ENCODE measurements at regions not wholly inside any gene's neighbourhood (a gene's known extent, or its start where the extent isn't known, plus 50 kb on each side); places are given as distances from the start of the nearest gene placed in this dataset.

GRCh38 chr3:148175214-148175613, 522.5 kb upstream of the AGTR1 start:
- no peaks in the 10 kb centered on the region for H3K36me3 ChIP-seq (ENCODE audit: control insufficient read depth, insufficient read depth, low read length)
- ChIA-PET CTCF (no interaction called here), POLR2A (no interaction called here)
- no peak overlapping the region for H3K27ac ChIP-seq (ENCODE audit: low read length)
- no peaks in the 10 kb centered on the region for H3K4me1 ChIP-seq (ENCODE audit: control insufficient read depth, insufficient read depth, low read length)
- no TSS peak for BruUV-seq (replicated peaks)
- H3K9me3 ChIP-seq (ENCODE audit: control insufficient read depth, insufficient read depth, low read depth, low read length), result peaks cover 4% of the 10 kb centered on the region; the same call in 1 of the 2 replicates
- in situ Hi-C loops (cut with HindIII; ENCODE audit: low pct_unique_long_range_greater_than_20kb, low sequenced_read_pairs), result no loop called here
- ATAC-seq (no peak), DNase-seq (ENCODE audit: low read depth, low spot score) (no peak)
- no peak overlapping the region for H3K4me3 ChIP-seq (ENCODE audit: low read depth in 2 of 2, low read length in 2 of 2)
- no peaks in the 10 kb centered on the region for H3K27me3 ChIP-seq (ENCODE audit: control insufficient read depth, insufficient read depth, low read length)
- intact Hi-C loops (cut with micrococcal nuclease; ENCODE audit: unreplicated experiment), result no loop called here
- TF ChIP-seq CTCF (IDR thresholded peaks at IDR 0.05) (no peak), SIN3A (IDR thresholded peaks at IDR 0.05; ENCODE audit: borderline replicate concordance, insufficient read depth, low read depth, low read length) (no peak), POLR2AphosphoS5 (IDR thresholded peaks at IDR 0.05; ENCODE audit: low read depth, low read length) (no peak), TCF7L2 (IDR thresholded peaks at IDR 0.05; ENCODE audit: low read depth, low read length) (no peak), REST (IDR thresholded peaks at IDR 0.05; ENCODE audit: insufficient read depth in 1 of 2, low read depth in 2 of 2, low read length in 1 of 2) (no peak)

- ChIA-PET POLR2A (no interaction called here), CTCF (no interaction called here)
- Histone ChIP-seq H3K27ac (ENCODE audit: low read length) (no peak overlapping the region), H3K36me3 (ENCODE audit: control insufficient read depth, insufficient read depth, low read length) (no peaks in the 10 kb centered on the region), H3K4me1 (ENCODE audit: control insufficient read depth, insufficient read depth, low read length) (no peaks in the 10 kb centered on the region), H3K4me3 (ENCODE audit: low read depth in 2 of 2, low read length in 2 of 2) (no peak overlapping the region), H3K9me3 (ENCODE audit: control insufficient read depth, insufficient read depth, low read depth, low read length) (peaks cover 4% of the 10 kb centered on the region; the same call in 1 of the 2 replicates), H3K27me3 (ENCODE audit: control insufficient read depth, insufficient read depth, low read length) (no peaks in the 10 kb centered on the region)
- TF ChIP-seq SIN3A (IDR thresholded peaks at IDR 0.05; ENCODE audit: borderline replicate concordance, insufficient read depth, low read depth, low read length) (no peak), CTCF (IDR thresholded peaks at IDR 0.05) (no peak), POLR2AphosphoS5 (IDR thresholded peaks at IDR 0.05; ENCODE audit: low read depth, low read length) (no peak), TCF7L2 (IDR thresholded peaks at IDR 0.05; ENCODE audit: low read depth, low read length) (no peak), REST (IDR thresholded peaks at IDR 0.05; ENCODE audit: insufficient read depth in 1 of 2, low read depth in 2 of 2, low read length in 1 of 2) (no peak)
- ATAC-seq, result no peak
- in situ Hi-C loops (cut with HindIII; ENCODE audit: low pct_unique_long_range_greater_than_20kb, low sequenced_read_pairs) (no loop called here), intact Hi-C loops (cut with micrococcal nuclease; ENCODE audit: unreplicated experiment) (no loop called here)
- BruUV-seq (replicated peaks), result no TSS peak
- DNase-seq (ENCODE audit: low read depth, low spot score), result no peak
Observed at GRCh38 chr3:148178503-148178902, 519.2 kb upstream of the AGTR1 start.

Data from Panc1 (cell line).